ENCODE measurements at regions not wholly inside any gene's neighbourhood (a gene's known extent, or its start where the extent isn't known, plus 50 kb on each side); places are given as distances from the start of the nearest gene placed in this dataset.

DNA sequence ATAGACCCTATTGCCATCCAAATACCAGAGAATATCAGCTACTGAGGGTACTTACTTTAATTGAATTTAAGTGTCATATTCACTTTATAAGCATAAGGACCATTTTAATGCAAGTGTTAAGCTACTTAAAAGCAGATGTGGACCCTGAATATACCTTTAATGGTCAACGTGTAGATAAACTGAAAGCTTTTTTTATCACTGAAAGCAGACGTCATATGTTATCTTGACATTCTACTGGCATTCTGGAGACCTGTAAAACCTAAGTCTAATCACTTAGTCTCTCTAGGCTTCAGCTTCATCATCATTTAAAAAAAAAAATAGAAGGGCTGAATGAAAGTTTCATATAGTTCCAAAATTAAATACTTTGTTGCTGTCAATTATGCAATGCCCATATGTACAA is 116.5 kb downstream of the ELAPOR2 start:
- TF ChIP-seq, protein P1, sequence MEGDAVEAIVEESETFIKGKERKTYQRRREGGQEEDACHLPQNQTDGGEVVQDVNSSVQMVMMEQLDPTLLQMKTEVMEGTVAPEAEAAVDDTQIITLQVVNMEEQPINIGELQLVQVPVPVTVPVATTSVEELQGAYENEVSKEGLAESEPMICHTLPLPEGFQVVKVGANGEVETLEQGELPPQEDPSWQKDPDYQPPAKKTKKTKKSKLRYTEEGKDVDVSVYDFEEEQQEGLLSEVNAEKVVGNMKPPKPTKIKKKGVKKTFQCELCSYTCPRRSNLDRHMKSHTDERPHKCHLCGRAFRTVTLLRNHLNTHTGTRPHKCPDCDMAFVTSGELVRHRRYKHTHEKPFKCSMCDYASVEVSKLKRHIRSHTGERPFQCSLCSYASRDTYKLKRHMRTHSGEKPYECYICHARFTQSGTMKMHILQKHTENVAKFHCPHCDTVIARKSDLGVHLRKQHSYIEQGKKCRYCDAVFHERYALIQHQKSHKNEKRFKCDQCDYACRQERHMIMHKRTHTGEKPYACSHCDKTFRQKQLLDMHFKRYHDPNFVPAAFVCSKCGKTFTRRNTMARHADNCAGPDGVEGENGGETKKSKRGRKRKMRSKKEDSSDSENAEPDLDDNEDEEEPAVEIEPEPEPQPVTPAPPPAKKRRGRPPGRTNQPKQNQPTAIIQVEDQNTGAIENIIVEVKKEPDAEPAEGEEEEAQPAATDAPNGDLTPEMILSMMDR (IDR thresholded peaks at IDR 0.05), result no peak
- no peak for TF ChIP-seq POLR2A (IDR thresholded peaks at IDR 0.05)
- no peaks in the 10 kb centered on the region for H3K9me3 ChIP-seq
- WGBS, 2 donors, result 53 to 73% methylated on average over 2 of the region's 2 CpGs
- no peaks in the 10 kb centered on the region for H3K36me3 ChIP-seq (ENCODE audit: low read depth, missing control alignments)
- H3K4me3 ChIP-seq, result no peak overlapping the region
- DNase-seq, result no peak
- no peaks in the 10 kb centered on the region for H3K4me1 ChIP-seq
- intact Hi-C loops (cut with DNase I; ENCODE audit: low total_unique reads), result no loop called here
- no peak overlapping the region for H3K27ac ChIP-seq
- H3K27me3 ChIP-seq, result no peaks in the 10 kb centered on the region

DNA sequence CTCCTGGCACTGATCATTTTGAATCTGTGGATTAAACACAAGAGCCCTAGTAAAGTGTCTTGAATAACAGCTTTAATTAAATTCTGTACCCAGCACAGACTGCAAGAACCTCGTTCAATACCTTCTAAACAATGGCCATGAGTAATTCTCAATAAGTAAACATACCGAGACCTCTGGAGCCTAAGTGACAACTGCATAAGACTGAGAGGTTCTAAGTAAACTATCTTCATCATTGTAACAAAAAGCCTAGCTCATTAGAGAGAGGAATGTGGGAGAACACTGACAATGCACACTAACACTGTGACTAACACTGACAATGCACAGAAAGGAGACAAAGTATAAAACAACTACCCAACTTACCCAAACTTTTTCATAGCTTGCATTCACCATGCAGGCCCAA is 117.4 kb downstream of the ELAPOR2 start:
- no peak for DNase-seq
- Histone ChIP-seq H3K4me3 (no peak overlapping the region), H3K27ac (no peak overlapping the region), H3K9me3 (no peaks in the 10 kb centered on the region), H3K4me1 (no peaks in the 10 kb centered on the region), H3K36me3 (ENCODE audit: low read depth, missing control alignments) (no peaks in the 10 kb centered on the region), H3K27me3 (no peaks in the 10 kb centered on the region)
- whole genome bisulfite sequencing, 2 donors, result 73 to 80% methylated on average over 2 of the region's 2 CpGs
- intact Hi-C loops (cut with DNase I; ENCODE audit: low total_unique reads), result no loop called here
- TF ChIP-seq, protein P1 (IDR thresholded peaks at IDR 0.05), result no peak
- TF ChIP-seq POLR2A (IDR thresholded peaks at IDR 0.05), result no peak

DNA sequence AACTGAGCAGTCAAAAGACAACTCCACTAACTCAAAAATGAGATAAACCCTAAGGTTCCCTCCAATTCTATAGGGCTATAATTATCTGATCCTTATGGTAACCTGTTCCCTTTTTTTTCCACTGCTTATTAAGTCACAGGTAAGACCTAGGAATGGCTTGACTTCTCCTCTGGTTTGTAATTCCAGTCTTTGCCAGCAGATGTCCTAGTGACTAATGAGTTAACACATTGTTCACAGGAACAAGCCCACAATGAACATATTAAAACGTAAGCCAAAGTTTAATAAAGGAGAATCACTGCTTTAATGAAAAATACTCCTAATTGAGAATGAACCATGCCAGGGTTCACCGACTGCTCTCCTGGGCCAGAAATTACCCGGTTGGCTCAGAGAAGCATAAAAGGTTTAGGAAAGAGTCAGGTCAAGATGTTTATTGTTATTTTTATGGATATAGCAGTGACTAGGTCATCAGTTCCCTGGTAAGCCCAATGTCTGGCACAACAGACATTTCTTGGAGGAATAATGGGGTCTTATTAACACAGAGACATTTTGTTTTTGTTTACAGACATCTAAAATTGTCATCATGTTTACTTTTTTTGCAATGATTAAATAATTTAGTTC is 120.1 kb downstream of the ELAPOR2 start:
- Histone ChIP-seq H3K9me3 (no peaks in the 10 kb centered on the region), H3K27me3 (no peaks in the 10 kb centered on the region), H3K4me3 (no peak overlapping the region), H3K36me3 (ENCODE audit: low read depth, missing control alignments) (no peaks in the 10 kb centered on the region), H3K27ac (no peak overlapping the region), H3K4me1 (no peaks in the 10 kb centered on the region)
- intact Hi-C loops (cut with DNase I; ENCODE audit: low total_unique reads), result loop anchor here (10.0 kb wide), 1 partner anchor 295 kb away; no protein-coding TSS in a partner anchor
- DNase-seq, result peak; percentile 68
- WGBS, 2 donors, result 23 to 36% methylated on average over 3 of the region's 3 CpGs
- TF ChIP-seq POLR2A (IDR thresholded peaks at IDR 0.05), result no peak
- TF ChIP-seq, protein P1 (IDR thresholded peaks at IDR 0.05), result peak; percentile 46 to 67 (median 65)

DNA sequence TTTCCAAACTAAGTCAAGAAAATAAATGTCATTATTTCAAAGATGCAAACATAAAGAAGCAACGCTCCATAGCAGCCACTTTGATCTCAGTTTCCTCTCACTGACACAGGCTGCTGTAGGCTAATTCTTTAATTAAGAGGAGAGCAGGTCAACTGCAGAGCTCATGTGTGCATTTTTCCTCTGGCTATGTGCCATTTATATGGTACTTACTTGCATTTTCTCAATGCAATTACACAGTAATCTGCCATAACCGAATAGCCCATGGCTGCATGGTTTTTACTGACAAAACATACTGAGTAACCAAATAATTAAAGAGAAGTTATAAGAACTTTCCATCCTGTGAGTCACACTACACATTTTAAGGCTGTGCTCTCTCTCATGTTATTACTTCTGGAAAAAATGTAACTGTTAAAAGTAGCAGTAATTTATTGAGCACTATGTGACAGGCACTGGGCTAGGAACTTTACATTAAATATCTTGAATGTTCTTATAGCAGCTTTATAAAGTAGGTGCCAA is 122.0 kb downstream of the ELAPOR2 start:
- Histone ChIP-seq H3K27ac (no peak overlapping the region), H3K4me1 (no peaks in the 10 kb centered on the region), H3K4me3 (no peak overlapping the region), H3K9me3 (no peaks in the 10 kb centered on the region), H3K36me3 (ENCODE audit: low read depth, missing control alignments) (no peaks in the 10 kb centered on the region), H3K27me3 (no peaks in the 10 kb centered on the region)
- no peak for TF ChIP-seq POLR2A (IDR thresholded peaks at IDR 0.05)
- TF ChIP-seq, protein P1 (IDR thresholded peaks at IDR 0.05), result no peak
- WGBS, 2 donors, result 87 to 98% methylated on average over 2 of the region's 2 CpGs
- intact Hi-C loops (cut with DNase I; ENCODE audit: low total_unique reads), result loop anchor here (10.0 kb wide), 1 partner anchor 297 kb away; no protein-coding TSS in a partner anchor
- DNase-seq, result no peak
